HG03039 (cell line): ENCODE measurements at regions not wholly inside any gene's neighbourhood (a gene's known extent, or its start where the extent isn't known, plus 50 kb on each side); places are given as distances from the start of the nearest gene placed in this dataset.
"Not testable (repeated sequence)": the region's sequence is repeated elsewhere in the genome, so short reads cannot be mapped to it uniquely, and the experiment has no call there.

Experiments used
- ATAC-seq: cut with Tn5 transposase; IDR thresholded peaks from one replicate; pipeline ENCODE4 v1.9.1; 2021; ENCODE audit warnings: mild to moderate bottlenecking, moderate library complexity; ENCODE audit not compliant: unreplicated experiment

DNA sequence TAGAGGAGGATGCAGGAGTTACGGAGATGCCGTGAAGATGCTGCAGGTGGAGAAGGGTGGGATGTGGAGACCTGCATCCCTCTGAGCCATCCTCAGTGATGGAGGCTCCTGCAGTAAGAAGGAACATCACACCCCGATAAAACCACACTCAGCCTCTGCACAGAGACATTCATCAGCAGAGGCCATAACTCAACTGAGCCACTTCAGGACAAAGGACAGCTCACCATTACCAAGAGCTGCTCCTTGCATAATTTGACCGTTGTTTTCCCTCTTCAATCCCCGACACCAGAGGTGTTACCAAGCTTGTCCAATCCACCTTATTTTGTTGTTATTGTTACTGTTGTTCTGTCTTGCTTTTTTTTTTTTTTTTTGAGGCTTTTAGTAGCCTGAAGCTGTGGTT, 543.9 kb downstream of the AJAP1 start:
- ATAC-seq: no peak

DNA sequence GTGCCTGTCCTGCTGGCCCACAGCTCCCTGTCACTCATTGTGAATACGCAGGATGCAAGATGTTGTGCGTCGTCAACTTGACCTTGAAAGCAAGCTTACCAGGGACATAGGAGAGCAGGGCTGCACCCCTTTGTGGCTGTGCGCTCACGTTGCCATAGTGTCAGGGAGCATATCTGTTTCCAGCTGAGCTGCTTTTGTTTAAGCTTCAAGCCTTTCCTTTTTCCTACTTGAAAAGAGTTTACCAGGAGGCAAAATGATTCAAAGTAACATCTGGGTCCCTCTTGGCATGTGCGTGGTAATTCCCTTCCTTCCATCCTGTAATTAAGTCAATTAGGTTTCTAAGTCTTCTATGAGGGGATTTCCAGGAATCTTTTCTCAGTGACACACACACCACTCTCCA, 537.1 kb downstream of the AJAP1 start:
- no peak for ATAC-seq

DNA sequence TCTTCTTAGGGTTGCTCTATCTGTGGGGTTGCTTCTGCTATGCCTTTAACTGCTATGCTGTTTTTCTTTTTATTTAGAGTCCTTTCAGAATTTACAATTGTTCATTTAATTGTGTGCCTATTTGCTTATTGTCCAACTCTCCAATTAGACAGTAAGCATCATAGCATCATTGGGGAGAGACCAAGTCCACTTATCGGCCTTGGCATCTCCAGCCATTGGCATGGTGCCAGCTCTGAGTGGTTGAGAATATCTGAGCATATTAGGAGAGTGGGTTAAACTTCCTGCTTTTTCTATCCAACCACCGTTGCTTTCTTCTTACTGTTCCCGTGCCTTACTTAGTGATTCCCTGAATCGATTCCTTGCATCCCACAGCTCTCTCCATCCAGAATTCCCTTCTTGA, 535.0 kb downstream of the AJAP1 start:
- no peak for ATAC-seq

DNA sequence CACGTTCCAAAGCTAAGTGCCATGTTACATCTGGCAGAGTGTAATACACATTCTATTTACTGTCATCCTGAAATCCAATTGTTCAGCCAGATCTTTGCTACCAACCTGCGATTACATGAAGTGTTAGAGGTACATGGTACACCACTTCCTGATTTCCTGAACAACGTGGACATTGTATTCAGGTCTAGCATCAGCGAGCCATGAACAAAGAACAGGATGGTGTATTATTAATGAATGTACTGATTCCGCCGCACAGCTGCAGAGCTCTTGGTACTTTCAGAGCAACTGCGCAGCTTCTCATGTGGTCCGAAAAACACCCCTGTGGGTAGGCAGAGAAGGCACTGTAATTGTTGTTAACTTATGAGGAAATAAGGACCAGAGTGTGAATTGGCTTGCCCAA, 511.4 kb downstream of the AJAP1 start:
- no peak for ATAC-seq

DNA sequence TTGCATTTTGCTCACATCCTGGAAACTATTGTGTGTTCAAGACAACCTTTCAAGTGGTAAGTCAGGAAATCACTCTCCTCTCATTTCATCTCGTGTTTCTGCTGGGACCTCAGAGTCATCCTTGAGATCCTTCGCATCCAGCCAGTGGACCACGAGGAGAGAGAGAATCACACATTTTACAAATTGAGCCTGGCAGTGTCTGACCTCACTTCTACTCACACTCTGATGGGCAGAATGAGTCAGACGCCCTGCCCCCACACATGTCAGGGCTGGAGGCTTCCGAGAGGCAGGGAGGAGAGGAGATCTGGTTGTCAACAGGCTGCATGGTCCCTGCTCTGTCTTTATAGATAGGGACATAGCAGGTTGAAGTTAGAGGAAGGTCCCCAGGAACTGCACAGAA, 509.7 kb downstream of the AJAP1 start:
- ATAC-seq: no peak

DNA sequence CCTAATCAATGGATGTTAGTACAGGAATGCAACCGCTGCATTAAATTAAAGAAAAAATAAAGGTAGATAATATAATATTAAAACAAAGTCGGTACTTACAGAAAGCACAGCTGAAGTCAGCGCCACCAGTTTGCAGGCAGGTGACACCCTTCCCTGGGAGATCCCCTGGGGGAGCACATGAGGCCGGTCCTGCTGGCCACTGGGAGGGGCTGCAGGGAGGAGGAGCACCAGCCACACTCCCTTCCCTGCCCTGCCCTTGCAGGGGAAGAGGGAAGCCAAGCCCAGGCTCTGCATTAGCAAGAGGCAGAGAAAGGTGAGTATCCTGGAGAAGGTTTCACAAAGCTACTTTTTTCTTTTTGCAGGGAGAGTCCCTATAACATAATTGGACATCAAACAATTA, 507.0 kb downstream of the AJAP1 start:
- no peak for ATAC-seq

DNA sequence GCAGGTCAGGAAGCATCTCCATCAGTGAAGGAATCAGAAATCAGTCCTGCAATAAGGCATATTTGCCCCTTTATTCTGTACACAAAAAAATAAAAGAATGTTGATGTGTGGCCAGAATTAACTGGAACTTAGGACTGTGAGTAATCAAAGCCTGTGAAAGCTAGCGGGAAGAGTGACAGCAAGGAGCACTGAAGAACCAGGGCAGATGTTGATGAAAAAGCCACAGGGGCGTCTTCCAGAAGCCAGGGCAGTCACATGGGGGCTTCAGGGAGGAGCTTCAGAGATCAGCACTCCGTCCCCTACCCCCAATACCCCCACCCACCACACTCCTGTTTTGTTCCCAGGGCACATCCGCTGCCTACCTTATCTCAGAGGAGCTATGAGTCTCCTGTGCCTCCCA, 502.8 kb downstream of the AJAP1 start:
- no peak for ATAC-seq

DNA sequence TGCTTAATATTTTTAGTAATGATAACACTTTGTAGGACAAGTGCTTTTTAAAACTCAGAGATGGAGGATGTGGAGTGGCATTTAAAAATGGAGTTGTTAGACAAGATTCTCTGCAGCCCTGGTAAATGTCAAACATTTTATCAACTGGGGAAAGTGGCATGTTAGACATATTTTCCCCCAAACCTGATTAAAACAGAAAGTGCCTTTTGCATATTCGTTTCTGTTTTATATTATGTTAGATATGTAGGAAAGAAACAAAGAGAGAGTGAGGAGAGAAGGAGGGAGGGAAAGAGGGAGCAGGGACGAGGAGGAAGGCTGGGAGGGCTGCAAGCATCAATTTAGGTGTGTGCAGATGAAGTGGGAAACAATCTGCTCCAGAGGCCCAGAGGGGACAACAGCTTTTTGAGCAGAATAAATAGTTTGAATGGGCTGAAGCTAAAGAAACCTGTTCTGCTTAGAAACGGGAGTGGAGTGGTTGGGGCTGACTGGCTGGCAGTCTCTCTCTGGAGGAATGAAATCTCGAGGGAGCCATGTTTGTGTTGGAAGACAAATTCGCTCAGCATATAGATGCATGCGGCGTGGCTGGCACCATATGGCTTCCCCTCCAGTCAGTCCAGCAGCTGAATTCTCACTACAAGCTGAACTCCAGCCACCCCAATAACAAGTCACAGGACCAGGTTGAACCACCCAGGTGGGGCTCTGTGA, 502.2 kb downstream of the AJAP1 start:
- no peak for ATAC-seq

DNA sequence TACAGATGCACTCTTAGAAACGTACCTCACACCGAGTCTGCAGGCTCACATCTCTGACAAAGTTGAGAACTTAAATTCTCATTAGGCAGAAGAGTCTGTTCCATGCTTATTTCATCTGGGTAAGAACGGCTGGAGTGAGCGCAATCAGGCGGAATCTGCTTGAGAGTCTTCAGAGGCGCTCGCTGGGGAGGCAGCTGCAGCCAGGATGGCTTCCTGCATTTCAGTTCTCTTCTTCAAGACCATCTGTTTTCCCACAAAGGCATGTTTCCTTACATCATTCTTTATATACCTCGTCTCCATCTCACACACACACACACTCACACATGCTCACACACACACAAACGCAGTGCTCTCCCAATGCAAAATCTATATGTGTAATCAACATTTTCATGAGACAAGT, 497.1 kb downstream of the AJAP1 start:
- no peak for ATAC-seq

DNA sequence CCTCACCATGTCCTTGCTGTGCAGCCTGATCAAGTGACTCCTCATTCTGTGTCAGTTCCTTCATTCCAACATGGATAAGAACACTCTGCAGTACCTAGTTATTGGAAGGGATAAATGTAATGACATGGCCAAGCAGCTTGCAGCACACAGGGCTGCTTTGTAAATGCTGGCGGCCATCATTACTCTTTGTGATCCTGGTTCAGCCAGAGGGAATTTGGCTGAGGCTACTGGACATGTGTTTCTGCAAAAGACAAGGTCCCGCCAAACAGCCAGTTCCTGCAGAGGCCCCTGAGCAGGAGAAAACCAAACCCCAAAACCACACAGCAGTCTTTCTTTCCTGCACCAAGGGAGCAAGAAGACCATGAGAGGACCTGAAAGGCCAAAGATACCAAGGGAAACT, 495.8 kb downstream of the AJAP1 start:
- no peak for ATAC-seq

DNA sequence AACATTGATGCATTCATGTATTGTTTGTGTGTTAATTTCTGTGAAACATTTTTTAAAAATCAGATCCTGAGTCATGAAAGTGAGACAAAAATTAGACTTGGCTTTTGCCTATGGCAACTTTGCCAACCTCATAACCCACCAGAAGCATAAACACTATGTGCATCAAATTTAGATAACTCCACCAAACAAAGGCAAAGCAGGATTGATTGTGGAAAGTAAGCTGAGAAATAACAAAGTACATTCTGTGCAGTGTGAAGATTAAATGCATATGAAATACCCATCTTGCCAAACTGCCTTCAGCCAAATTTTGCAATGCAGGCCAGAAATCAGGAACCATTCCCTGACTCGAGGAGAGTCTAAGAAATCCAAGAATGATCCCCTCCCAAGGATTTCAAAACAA, 493.4 kb downstream of the AJAP1 start:
- ATAC-seq: no peak

DNA sequence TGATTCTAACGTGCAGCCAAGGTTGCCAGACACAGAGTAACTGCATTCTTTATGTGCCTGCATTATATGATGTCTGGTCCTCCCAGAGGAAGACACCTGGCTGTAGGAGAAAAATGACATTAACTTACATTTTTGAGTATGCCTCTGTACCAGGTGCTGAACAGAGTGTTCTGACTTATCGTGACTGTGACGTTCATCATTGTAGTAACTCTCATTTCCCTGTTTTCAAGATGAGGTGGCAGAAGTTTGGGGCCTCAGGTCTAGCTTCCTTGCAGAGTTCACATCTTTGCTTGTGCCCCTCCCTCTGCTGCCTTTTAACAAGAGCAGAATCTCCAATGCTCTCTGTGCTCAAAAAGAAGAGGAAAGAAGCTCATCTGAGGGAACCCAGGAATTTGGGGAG, 488.0 kb downstream of the AJAP1 start:
- ATAC-seq: no peak

DNA sequence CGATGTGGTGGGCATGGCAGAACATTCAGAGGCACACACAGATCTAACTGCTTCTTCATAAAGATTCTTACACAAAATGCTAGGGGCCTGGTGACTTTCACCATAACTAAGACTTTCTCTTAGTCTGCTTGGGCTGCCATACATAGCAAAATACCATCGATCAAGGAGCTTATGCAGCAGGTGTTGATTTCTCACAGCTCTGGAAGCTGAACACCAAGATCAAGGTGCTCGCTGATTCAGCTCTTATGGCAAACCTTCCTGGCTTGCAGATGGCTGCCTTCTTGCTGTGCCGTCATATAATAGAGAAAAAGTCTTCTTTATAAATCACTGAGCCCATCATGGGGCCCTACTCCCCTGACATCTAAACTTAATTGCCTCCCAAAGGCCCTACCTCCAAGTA, 487.3 kb downstream of the AJAP1 start:
- ATAC-seq: no peak

DNA sequence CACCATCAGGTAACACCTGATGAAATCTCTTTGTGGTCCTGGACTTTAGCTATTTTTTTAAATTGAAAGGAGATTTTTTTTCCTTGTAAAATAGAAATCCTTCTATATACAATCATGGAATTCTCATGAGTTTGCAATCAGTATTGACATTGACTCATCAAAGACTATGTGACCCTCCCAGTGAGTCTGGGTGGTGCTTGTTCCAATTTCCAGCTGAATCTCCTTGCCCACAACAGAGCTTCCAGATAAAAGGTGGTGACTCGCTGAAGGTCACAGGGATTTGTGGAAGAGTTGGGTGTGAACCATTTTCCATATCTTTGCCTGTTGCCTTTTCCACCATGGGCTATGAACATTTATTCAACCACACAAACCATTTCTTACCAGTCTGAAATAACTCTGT, 486.6 kb downstream of the AJAP1 start:
- no peak for ATAC-seq

DNA sequence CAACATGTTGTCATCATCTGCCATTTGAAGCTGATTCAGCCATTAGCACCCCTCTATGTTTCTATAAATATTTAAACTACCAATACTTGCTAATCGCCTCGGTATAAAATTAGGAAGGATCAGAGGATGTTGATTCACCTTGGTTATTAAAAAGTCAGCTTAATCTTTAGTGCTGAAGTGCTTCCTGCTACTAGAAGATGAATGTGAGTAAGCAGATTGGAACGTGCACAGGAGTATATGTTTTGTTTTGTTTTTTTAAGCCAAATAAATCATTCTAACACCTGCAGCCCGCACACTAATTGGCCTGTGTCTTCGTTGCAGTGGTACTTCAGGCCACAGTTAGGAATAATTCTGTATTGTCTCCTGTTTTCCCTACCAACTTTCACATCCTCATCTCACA, 485.7 kb downstream of the AJAP1 start:
- no peak for ATAC-seq

DNA sequence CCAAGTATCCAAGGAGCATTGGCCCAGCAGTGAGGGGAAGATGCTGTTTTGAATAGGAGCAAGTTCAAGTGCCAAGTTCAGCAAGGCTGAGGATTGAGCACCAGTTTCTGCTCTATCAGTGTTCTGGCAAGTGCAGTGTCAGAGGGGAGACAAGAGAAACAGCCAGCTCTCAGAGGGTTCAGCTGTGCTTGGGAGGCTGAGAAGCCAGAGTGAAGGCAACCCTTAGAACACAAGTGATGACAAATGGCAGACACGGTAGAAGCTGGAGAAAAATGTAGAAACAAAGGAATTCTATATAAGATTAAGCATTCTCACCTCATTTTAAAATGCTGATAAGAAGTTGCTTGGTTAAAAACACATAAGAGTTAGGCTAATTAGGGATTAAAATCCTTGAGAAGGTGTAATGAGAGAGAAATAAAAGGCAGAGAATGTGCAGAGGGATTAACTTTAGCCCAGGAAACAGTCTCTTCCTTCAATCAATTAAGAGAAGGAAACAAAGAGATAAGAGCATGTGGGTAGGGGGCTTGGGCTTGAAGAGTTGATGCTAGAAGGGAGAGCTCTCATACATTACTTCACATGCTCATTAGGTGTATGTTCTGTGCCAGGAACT, 475.4 kb downstream of the AJAP1 start:
- ATAC-seq: no peak

DNA sequence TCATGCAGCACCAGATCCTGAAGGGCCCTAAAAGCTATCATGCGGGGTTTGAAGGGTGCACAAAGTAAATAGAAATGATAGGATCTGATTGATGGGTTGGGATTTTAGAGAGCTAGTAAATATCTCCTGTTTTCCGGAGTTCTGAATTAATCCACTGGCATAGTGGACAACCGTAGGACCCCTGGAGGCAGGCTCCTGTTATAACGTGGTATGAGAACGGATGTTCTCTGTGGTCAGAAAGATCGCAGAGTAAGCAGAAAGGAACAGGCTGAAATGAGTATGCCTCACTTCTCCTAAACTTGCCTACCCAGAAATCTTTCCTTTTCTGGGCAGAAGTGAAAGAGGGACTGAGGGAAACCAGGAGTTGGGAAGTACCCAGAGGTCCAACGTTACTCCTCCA, 470.8 kb downstream of the AJAP1 start:
- no peak for ATAC-seq

DNA sequence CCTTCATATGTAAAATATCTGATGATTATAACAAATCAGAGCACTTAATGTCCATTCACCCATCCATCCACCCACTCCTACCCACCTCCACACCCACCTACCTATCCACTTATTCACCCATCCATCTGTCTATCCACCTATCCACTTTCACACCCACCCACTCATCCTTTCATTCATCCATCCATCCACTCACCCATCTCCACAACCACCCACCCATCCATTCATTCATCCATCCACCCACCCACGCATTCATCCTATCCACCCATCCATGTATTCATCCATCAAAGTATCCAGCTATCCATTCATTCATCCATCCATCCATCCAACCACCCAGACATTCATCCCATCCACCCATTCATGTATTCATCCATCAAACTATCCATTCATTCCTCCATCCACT, 466.1 kb downstream of the AJAP1 start:
- ATAC-seq: no peak

DNA sequence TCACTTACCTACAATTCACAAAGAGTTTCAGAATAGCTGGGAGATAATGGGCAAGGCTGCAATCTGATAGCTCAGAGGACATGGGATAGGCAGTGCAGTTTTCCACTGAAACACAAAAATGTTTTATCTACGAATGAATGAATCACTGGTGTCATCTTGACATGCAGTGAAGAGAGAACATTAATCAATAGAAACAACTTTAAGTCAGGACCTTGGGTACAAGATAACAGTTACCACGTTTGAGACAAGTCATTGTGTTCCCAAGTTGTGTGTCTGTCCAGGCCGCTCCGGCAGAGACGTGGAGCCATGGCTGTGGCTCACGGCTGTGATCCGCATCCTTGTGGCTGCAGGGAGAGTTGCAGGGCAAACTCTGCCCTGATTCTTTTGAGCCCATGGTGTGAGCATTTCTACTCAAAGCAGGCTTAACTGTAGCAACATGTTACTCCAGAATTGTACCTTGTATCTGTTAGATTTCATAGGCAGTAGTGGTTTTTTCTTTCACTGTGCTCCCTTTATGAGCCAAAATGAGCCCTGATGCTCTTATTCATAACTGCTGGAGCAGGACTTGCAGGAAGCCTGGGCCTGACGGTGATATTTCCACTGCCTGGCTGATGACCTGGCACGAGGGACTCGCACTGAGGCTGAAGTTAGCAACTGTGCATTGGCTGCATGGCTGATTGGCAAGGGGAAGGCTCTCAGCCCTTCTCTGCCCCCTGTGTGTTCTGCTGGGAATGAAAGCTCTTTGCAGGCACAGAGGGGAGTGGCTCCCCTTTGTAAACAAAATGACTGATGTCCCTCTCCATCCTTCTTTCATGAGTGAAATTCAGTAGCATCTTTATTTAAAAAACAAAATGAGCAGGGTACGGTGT, 465.2 kb downstream of the AJAP1 start:
- ATAC-seq: no peak

DNA sequence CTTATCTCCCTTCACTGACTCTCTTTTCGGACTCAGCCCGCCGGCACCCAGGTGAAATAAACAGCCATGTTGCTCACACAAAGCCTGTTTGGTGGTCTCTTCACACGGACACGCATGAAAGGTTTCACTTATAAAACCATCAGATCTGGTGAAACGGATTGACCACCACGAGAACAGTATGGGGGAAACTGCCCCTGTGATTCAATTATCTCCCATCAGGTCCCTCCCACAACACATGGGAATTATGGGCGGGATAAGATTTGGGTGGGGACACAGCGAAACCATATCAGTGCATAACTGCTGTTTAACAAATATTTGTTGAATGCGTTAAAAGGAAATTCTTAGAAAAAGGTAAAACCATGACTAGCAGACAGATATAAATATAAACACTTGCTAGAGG, 464.4 kb downstream of the AJAP1 start:
- ATAC-seq: not testable (repeated sequence)

DNA sequence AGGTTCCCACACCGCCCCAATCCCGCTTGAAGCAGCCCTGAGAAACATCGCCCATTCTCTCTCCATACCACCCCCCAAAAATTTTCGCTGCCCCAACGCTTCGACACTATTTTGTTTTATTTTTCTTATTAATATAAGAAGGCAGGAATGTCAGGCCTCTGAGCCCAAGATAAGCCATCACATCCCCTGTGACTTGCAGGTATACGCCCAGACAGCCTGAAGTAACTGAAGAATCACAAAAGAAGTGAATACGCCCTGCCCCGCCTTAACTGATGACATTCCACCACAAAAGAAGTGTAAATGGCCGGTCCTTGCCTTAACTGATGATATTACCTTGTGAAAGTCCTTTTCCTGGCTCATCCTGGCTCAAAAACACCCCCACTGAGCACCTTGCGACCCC, 463.9 kb downstream of the AJAP1 start:
- ATAC-seq: not testable (repeated sequence)

DNA sequence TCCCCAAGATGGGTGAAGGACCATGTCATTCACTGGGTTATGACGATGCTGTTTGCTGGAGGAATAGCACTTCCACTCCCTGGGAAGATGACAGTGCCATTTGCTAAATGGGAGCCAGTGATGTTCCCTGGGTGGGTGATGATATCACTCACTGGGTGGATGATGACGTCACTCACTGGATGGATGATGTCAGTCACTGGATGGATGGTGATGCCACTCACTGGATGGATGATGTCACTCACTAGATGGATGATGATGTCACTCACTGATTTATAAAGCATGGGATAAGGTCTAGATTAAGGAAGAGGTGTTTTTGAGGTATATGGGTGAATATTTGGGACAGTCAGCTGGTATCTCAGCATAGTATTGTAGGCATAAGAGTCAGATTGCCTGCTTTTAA, 457.2 kb downstream of the AJAP1 start:
- no peak for ATAC-seq
